ENCODE measurements at regions not wholly inside any gene's neighbourhood (a gene's known extent, or its start where the extent isn't known, plus 50 kb on each side); places are given as distances from the start of the nearest gene placed in this dataset.

GRCh38 chr6:48736501-48737206 is 625.7 kb upstream of the PTCHD4 start:
- H3K4me3 ChIP-seq: no peak overlapping the region
- 71 to 84% methylated on average over 2 of the region's 2 CpGs for WGBS, 2 donors
- no peak for DNase-seq
- H3K27me3 ChIP-seq: no peaks in the 10 kb centered on the region
- H3K4me1 ChIP-seq: no peaks in the 10 kb centered on the region
- intact Hi-C loops (cut with DNase I): no loop called here
- H3K9me3 ChIP-seq: no peaks in the 10 kb centered on the region
- no peak for TF ChIP-seq POLR2A (IDR thresholded peaks at IDR 0.05)
- TF ChIP-seq CTCF (IDR thresholded peaks at IDR 0.05): no peak
- no peaks in the 10 kb centered on the region for H3K36me3 ChIP-seq
- no peak overlapping the region for H3K27ac ChIP-seq

GRCh38 chr6:48735846-48736245 is 624.8 kb upstream of the PTCHD4 start:
- H3K27ac ChIP-seq: no peak overlapping the region

GRCh38 chr6:48733581-48733980 is 622.6 kb upstream of the PTCHD4 start:
- Histone ChIP-seq H3K27ac (no peak overlapping the region), H3K27me3 (no peaks in the 10 kb centered on the region), H3K9me3 (peaks cover 0 to 3% (median 0%) of the 10 kb centered on the region in 3 donors), H3K4me1 (no peaks in the 10 kb centered on the region), H3K36me3 (no peaks in the 10 kb centered on the region), H3K4me3 (no peak overlapping the region)
- WGBS, 2 donors: 17 to 33% methylated on average over 1 of the region's 1 CpG
- no peak for DNase-seq
- TF ChIP-seq CTCF (IDR thresholded peaks at IDR 0.05): no peak
- no peak for TF ChIP-seq POLR2A (IDR thresholded peaks at IDR 0.05)
- intact Hi-C loops (cut with DNase I): no loop called here

More at GRCh38 chr6:48735846-48736245, 624.8 kb upstream of the PTCHD4 start:
- intact Hi-C loops (cut with DNase I): no loop called here
- DNase-seq: no peak
- Histone ChIP-seq H3K4me3 (no peak overlapping the region), H3K4me1 (no peaks in the 10 kb centered on the region), H3K9me3 (peaks cover 0 to 3% (median 0%) of the 10 kb centered on the region in 3 donors), H3K27me3 (no peaks in the 10 kb centered on the region), H3K36me3 (no peaks in the 10 kb centered on the region)
- TF ChIP-seq CTCF (IDR thresholded peaks at IDR 0.05): no peak
- no peak for TF ChIP-seq POLR2A (IDR thresholded peaks at IDR 0.05)
- 84 to 86% methylated on average over 1 of the region's 1 CpG for WGBS, 2 donors

GRCh38 chr6:48714699-48715098 is 603.7 kb upstream of the PTCHD4 start:
- TF ChIP-seq POLR2A (IDR thresholded peaks at IDR 0.05): no peak
- no peak for TF ChIP-seq CTCF (IDR thresholded peaks at IDR 0.05)
- Histone ChIP-seq H3K27ac (no peak overlapping the region), H3K4me1 (no peaks in the 10 kb centered on the region), H3K27me3 (no peaks in the 10 kb centered on the region), H3K4me3 (no peak overlapping the region), H3K36me3 (no peaks in the 10 kb centered on the region), H3K9me3 (no peaks in the 10 kb centered on the region)
- DNase-seq: no peak
- intact Hi-C loops (cut with DNase I): no loop called here
- WGBS, 2 donors: 52 to 61% methylated on average over 2 of the region's 2 CpGs

- WGBS, 2 donors: 22 to 38% methylated on average over 2 of the region's 2 CpGs
- Histone ChIP-seq H3K36me3 (no peaks in the 10 kb centered on the region), H3K27ac (no peak overlapping the region), H3K4me3 (no peak overlapping the region), H3K4me1 (no peaks in the 10 kb centered on the region), H3K27me3 (no peaks in the 10 kb centered on the region), H3K9me3 (no peaks in the 10 kb centered on the region)
- intact Hi-C loops (cut with DNase I): no loop called here
- TF ChIP-seq POLR2A (IDR thresholded peaks at IDR 0.05) (no peak), CTCF (IDR thresholded peaks at IDR 0.05) (no peak)
- no peak for DNase-seq
Measured at GRCh38 chr6:48714250-48714649, 603.3 kb upstream of the PTCHD4 start.
